ENCODE measurements at regions not wholly inside any gene's neighbourhood (a gene's known extent, or its start where the extent isn't known, plus 50 kb on each side); places are given as distances from the start of the nearest gene placed in this dataset.

GRCh38 chr11:135031205-135031989 is 619.4 kb upstream of the B3GAT1 start:
- Histone ChIP-seq H3K27ac (no peak overlapping the region), H3K9me3 (no peaks in the 10 kb centered on the region), H3K27me3 (no peaks in the 10 kb centered on the region), H3K36me3 (no peaks in the 10 kb centered on the region), H3K4me3 (replicated peaks in 1 of 3) (no peak overlapping the region), H3K4me1 (no peaks in the 10 kb centered on the region)
- no peak for TF ChIP-seq CTCF (IDR thresholded peaks at IDR 0.05)
- no peak for TF ChIP-seq POLR2A (IDR thresholded peaks at IDR 0.05)
- WGBS, 2 donors: 58 to 70% methylated on average over 8 of the region's 8 CpGs
- no peak for DNase-seq
- intact Hi-C loops (cut with DNase I): no loop called here

GRCh38 chr11:135027461-135027860 is 615.4 kb upstream of the B3GAT1 start:
- H3K27me3 ChIP-seq: no peaks in the 10 kb centered on the region
- intact Hi-C loops (cut with DNase I): no loop called here
- WGBS, 2 donors: 25 to 28% methylated on average over 5 of the region's 5 CpGs
- H3K4me1 ChIP-seq: no peaks in the 10 kb centered on the region
- H3K36me3 ChIP-seq: no peaks in the 10 kb centered on the region
- H3K27ac ChIP-seq: no peak overlapping the region
- peak; percentile 51 to 75 for DNase-seq
- no peak overlapping the region for H3K4me3 ChIP-seq (replicated peaks in 1 of 3)
- H3K9me3 ChIP-seq: no peaks in the 10 kb centered on the region
- TF ChIP-seq CTCF (IDR thresholded peaks at IDR 0.05) (no peak), POLR2A (IDR thresholded peaks at IDR 0.05) (no peak)

GRCh38 chr11:135023499-135023898 is 611.5 kb upstream of the B3GAT1 start:
- H3K36me3 ChIP-seq: no peaks in the 10 kb centered on the region
- H3K4me3 ChIP-seq (replicated peaks in 1 of 3): no peak overlapping the region
- intact Hi-C loops (cut with DNase I): no loop called here
- H3K27ac ChIP-seq: no peak overlapping the region
- DNase-seq: no peak
- no peaks in the 10 kb centered on the region for H3K4me1 ChIP-seq
- 67 to 96% methylated on average over 1 to 2 of the region's 2 CpGs for WGBS, 2 donors
- TF ChIP-seq POLR2A (IDR thresholded peaks at IDR 0.05) (no peak), CTCF (IDR thresholded peaks at IDR 0.05) (no peak)
- H3K9me3 ChIP-seq: no peaks in the 10 kb centered on the region
- no peaks in the 10 kb centered on the region for H3K27me3 ChIP-seq

GRCh38 chr11:135022454-135022853 is 610.4 kb upstream of the B3GAT1 start:
- DNase-seq: no peak
- Histone ChIP-seq H3K27ac (no peak overlapping the region), H3K4me1 (no peaks in the 10 kb centered on the region), H3K9me3 (no peaks in the 10 kb centered on the region), H3K4me3 (replicated peaks in 1 of 3) (no peak overlapping the region), H3K27me3 (no peaks in the 10 kb centered on the region), H3K36me3 (no peaks in the 10 kb centered on the region)
- TF ChIP-seq POLR2A (IDR thresholded peaks at IDR 0.05): no peak
- no peak for TF ChIP-seq CTCF (IDR thresholded peaks at IDR 0.05)
- 74 to 83% methylated on average over 4 of the region's 4 CpGs for WGBS, 2 donors
- intact Hi-C loops (cut with DNase I): no loop called here

GRCh38 chr11:135019899-135020298 is 607.9 kb upstream of the B3GAT1 start:
- intact Hi-C loops (cut with DNase I): no loop called here
- Histone ChIP-seq H3K4me3 (replicated peaks in 1 of 3) (no peak overlapping the region), H3K36me3 (no peaks in the 10 kb centered on the region), H3K4me1 (no peaks in the 10 kb centered on the region), H3K9me3 (no peaks in the 10 kb centered on the region), H3K27ac (no peak overlapping the region), H3K27me3 (no peaks in the 10 kb centered on the region)
- 67 to 74% methylated on average over 4 of the region's 4 CpGs for WGBS, 2 donors
- TF ChIP-seq CTCF (IDR thresholded peaks at IDR 0.05): no peak
- TF ChIP-seq POLR2A (IDR thresholded peaks at IDR 0.05): no peak
- no peak for DNase-seq

All from thyroid gland (tissue), 4 donors.